ENCODE measurements at regions not wholly inside any gene's neighbourhood (a gene's known extent, or its start where the extent isn't known, plus 50 kb on each side); places are given as distances from the start of the nearest gene placed in this dataset.

DNA sequence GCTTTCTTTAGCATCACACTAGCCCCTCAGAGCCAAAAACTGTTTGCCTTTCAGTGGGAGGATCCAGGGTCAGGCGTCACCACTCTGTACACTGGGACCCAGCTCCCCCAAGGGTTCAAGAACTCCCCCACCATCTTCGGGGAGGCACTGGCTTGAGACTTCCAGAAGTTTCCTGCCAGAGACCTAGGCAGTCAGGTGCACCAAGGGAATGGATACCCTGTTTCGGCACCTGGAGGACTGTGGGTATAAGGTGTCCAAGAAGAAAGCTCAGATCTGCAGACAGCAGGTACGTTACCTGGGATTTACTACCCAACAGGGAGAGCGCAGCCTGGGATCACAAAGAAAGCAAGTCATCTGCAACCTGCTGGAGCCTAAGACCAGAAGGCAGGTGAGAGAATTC, 603.0 kb downstream of the UQCRFS1 start:
- no peak for TF ChIP-seq CTCF (IDR thresholded peaks at IDR 0.05 in 8 of 11, conservative IDR thresholded peaks at IDR 0.05 in 3 of 11)
- TF ChIP-seq POLR2A (IDR thresholded peaks at IDR 0.05): no peak

Data from spleen (tissue), 7 donors.